GM23338 (cell line): ENCODE measurements at regions not wholly inside any gene's neighbourhood (a gene's known extent, or its start where the extent isn't known, plus 50 kb on each side); places are given as distances from the start of the nearest gene placed in this dataset.

Source experiments
- ATAC-seq: fragments of 200-7000 bp; cut with Tn5 transposase; 3 replicates; pipeline ENCODE4 v1.9.1; 2020
- DNase-seq: peaks from one replicate; pipeline ENCODE4 v3.0.0-alpha.2; 2015; ENCODE audit warnings: low spot score
- H2AFZ ChIP-seq: fragments of 200-600 bp; sonication (generic); 2 replicates; pipeline ENCODE4 v1.8.0; 2016; ENCODE audit warnings: antibody characterized with exemption, mild to moderate bottlenecking, moderate library complexity
- H3F3A ChIP-seq: fragments of 200-600 bp; sonication (generic); replicated peaks from 2 replicates; pipeline ENCODE4 v1.8.0; 2017; ENCODE audit warnings: antibody characterized with exemption, mixed run types, low read depth
- H3K27ac ChIP-seq: fragments of 200-600 bp; sonication (generic); 2 replicates; pipeline ENCODE4 v1.6.1; 2016; ENCODE audit warnings: low read depth
- H3K27me3 ChIP-seq: fragments of 200-600 bp; sonication (generic); 2 replicates; pipeline ENCODE4 v1.8.0; 2016; ENCODE audit warnings: mild to moderate bottlenecking, mixed run types, moderate library complexity; ENCODE audit not compliant: insufficient read depth
- H3K36me3 ChIP-seq: fragments of 200-600 bp; sonication (generic); 2 replicates; pipeline ENCODE4 v1.8.0; 2016; ENCODE audit warnings: mild to moderate bottlenecking; ENCODE audit not compliant: insufficient read depth
- H3K4me1 ChIP-seq: fragments of 200-600 bp; sonication (generic); 2 replicates; pipeline ENCODE4 v1.8.0; 2016; ENCODE audit warnings: mild to moderate bottlenecking, moderate library complexity; ENCODE audit not compliant: insufficient read depth
- H3K4me2 ChIP-seq: fragments of 200-600 bp; sonication (generic); 2 replicates; pipeline ENCODE4 v1.7.1; 2017; ENCODE audit warnings: mixed run types
- H3K4me3 ChIP-seq: fragments of 200-600 bp; sonication (generic); 2 replicates; pipeline ENCODE4 v1.6.1; 2016; ENCODE audit warnings: mixed run types
- H3K79me2 ChIP-seq: fragments of 200-600 bp; sonication (generic); replicated peaks from 2 replicates; pipeline ENCODE4 v1.8.0; 2017; ENCODE audit warnings: mild to moderate bottlenecking; ENCODE audit not compliant: insufficient read depth
- H3K9me2 ChIP-seq: fragments of 200-600 bp; sonication (generic); 2 replicates; pipeline ENCODE4 v1.8.0; 2017; ENCODE audit not compliant: insufficient read depth
- H4K20me1 ChIP-seq: fragments of 200-600 bp; sonication (generic); replicated peaks from 2 replicates; pipeline ENCODE4 v1.8.0; 2017; ENCODE audit warnings: mild to moderate bottlenecking; ENCODE audit not compliant: insufficient read depth
- H3K27ac Mint-ChIP-seq: 2 replicates; pipeline ENCODE4 v1.8.0; 2020; ENCODE audit warnings: inconsistent platforms, mild to moderate bottlenecking, moderate library complexity, mixed read lengths
- H3K27me3 Mint-ChIP-seq: 3 replicates; pipeline ENCODE4 v1.8.0; 2022; ENCODE audit warnings: low read depth, mild to moderate bottlenecking, moderate library complexity, mixed read lengths, inconsistent platforms; ENCODE audit not compliant: insufficient read depth, poor library complexity
- H3K36me3 Mint-ChIP-seq: 3 replicates; pipeline ENCODE4 v1.8.0; 2021; ENCODE audit warnings: low read depth, mild to moderate bottlenecking, inconsistent platforms, moderate library complexity, mixed read lengths
- H3K4me1 Mint-ChIP-seq: 3 replicates; pipeline ENCODE4 v1.8.0; 2020; ENCODE audit warnings: mild to moderate bottlenecking, inconsistent platforms, mixed read lengths
- H3K4me3 Mint-ChIP-seq: 3 replicates; pipeline ENCODE4 v1.8.0; 2021; ENCODE audit warnings: moderate library complexity, mild to moderate bottlenecking, inconsistent platforms, mixed read lengths
- H3K9me3 Mint-ChIP-seq: 3 replicates; pipeline ENCODE4 v1.8.0; 2020; ENCODE audit warnings: moderate library complexity, mild to moderate bottlenecking, inconsistent platforms, mixed read lengths
- CREB1 ChIP-seq: fragments of 250-450 bp; sonication (Bioruptor Pico); IDR thresholded peaks from 2 replicates; pipeline ENCODE4 v1.5.0; 2020; ENCODE audit warnings: low read depth, mild to moderate bottlenecking, moderate library complexity
- EZH2phosphoT487 ChIP-seq: fragments of 200-600 bp; sonication (generic); IDR thresholded peaks from one replicate; pipeline ENCODE4 v1.8.1; 2018; ENCODE audit warnings: antibody characterized with exemption; ENCODE audit not compliant: unreplicated experiment
- JUNB ChIP-seq: IDR thresholded peaks from one replicate; pipeline ENCODE4 v1.6.1; 2016; ENCODE audit warnings: antibody characterized with exemption; ENCODE audit not compliant: unreplicated experiment
- NANOG ChIP-seq: IDR thresholded peaks from 2 replicates; pipeline ENCODE4 v1.6.1; 2016; ENCODE audit warnings: antibody characterized with exemption, borderline replicate concordance
- POLR2AphosphoS5 ChIP-seq: IDR thresholded peaks from 2 replicates; pipeline ENCODE4 v1.6.1; 2016; ENCODE audit warnings: antibody characterized with exemption, low read depth
- ZNF114 ChIP-seq: fragments of 250-450 bp; sonication (Bioruptor Pico); IDR thresholded peaks from 2 replicates; pipeline ENCODE4 v1.5.0; 2020; ENCODE audit warnings: mild to moderate bottlenecking, moderate library complexity
- ZNF331 ChIP-seq: fragments of 250-450 bp; sonication (Bioruptor Pico); IDR thresholded peaks from 2 replicates; pipeline ENCODE4 v1.5.0; 2020; ENCODE audit warnings: low read depth, mild to moderate bottlenecking, moderate library complexity
- TF ChIP-seq, protein P1 (sequence below): fragments of 250-450 bp; sonication (Bioruptor Pico); IDR thresholded peaks from 2 replicates; pipeline ENCODE4 v1.5.0; 2020; ENCODE audit warnings: mild to moderate bottlenecking, moderate library complexity
- TF ChIP-seq, protein P2 (sequence below), 2 experiments: fragments of 200-600 bp in 1 of 2; sonication (generic) in 1 of 2; conservative IDR thresholded peaks; 2 replicates each; pipeline versions ENCODE4 v1.5.1 to v1.6.1; 2016 to 2017; ENCODE audit warnings: antibody characterized with exemption in 2 of 2, low read depth in 2 of 2, mild to moderate bottlenecking in 2 of 2, moderate library complexity in 1 of 2

DNA sequence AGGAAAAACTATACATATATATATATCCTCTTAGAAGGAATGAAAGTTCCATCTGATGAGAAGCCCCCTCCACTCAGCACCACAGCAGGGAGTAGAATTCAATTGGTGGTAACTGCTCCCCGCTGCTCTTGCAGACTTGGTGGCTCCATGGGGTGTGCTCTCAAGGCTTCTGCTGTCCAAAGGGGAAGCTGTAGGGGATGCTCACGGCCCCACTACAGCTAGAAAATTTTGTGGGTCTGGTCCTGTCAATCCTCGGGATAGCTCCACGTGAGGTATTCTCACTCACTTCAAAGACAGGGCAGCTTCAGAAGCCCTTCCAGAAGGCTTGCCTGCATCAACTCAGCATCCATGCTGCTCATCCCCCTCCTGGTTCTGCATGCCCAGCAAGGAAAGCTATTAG is 247.2 kb downstream of the CETN3 start (continued):
- TF ChIP-seq, protein P1, sequence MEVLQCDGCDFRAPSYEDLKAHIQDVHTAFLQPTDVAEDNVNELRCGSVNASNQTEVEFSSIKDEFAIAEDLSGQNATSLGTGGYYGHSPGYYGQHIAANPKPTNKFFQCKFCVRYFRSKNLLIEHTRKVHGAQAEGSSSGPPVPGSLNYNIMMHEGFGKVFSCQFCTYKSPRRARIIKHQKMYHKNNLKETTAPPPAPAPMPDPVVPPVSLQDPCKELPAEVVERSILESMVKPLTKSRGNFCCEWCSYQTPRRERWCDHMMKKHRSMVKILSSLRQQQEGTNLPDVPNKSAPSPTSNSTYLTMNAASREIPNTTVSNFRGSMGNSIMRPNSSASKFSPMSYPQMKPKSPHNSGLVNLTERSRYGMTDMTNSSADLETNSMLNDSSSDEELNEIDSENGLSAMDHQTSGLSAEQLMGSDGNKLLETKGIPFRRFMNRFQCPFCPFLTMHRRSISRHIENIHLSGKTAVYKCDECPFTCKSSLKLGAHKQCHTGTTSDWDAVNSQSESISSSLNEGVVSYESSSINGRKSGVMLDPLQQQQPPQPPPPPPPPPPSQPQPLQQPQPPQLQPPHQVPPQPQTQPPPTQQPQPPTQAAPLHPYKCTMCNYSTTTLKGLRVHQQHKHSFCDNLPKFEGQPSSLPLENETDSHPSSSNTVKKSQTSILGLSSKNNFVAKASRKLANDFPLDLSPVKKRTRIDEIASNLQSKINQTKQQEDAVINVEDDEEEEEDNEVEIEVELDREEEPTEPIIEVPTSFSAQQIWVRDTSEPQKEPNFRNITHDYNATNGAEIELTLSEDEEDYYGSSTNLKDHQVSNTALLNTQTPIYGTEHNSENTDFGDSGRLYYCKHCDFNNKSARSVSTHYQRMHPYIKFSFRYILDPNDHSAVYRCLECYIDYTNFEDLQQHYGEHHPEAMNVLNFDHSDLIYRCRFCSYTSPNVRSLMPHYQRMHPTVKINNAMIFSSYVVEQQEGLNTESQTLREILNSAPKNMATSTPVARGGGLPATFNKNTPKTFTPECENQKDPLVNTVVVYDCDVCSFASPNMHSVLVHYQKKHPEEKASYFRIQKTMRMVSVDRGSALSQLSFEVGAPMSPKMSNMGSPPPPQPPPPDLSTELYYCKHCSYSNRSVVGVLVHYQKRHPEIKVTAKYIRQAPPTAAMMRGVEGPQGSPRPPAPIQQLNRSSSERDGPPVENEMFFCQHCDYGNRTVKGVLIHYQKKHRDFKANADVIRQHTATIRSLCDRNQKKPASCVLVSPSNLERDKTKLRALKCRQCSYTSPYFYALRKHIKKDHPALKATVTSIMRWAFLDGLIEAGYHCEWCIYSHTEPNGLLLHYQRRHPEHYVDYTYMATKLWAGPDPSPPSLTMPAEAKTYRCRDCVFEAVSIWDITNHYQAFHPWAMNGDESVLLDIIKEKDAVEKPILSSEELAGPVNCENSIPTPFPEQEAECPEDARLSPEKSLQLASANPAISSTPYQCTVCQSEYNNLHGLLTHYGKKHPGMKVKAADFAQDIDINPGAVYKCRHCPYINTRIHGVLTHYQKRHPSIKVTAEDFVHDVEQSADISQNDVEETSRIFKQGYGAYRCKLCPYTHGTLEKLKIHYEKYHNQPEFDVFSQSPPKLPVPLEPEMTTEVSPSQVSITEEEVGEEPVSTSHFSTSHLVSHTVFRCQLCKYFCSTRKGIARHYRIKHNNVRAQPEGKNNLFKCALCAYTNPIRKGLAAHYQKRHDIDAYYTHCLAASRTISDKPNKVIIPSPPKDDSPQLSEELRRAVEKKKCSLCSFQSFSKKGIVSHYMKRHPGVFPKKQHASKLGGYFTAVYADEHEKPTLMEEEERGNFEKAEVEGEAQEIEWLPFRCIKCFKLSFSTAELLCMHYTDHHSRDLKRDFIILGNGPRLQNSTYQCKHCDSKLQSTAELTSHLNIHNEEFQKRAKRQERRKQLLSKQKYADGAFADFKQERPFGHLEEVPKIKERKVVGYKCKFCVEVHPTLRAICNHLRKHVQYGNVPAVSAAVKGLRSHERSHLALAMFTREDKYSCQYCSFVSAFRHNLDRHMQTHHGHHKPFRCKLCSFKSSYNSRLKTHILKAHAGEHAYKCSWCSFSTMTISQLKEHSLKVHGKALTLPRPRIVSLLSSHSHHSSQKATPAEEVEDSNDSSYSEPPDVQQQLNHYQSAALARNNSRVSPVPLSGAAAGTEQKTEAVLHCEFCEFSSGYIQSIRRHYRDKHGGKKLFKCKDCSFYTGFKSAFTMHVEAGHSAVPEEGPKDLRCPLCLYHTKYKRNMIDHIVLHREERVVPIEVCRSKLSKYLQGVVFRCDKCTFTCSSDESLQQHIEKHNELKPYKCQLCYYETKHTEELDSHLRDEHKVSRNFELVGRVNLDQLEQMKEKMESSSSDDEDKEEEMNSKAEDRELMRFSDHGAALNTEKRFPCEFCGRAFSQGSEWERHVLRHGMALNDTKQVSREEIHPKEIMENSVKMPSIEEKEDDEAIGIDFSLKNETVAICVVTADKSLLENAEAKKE (CRISPR knock-in tag) = no peak
- TF ChIP-seq ZNF114 (no peak), JUNB (no peak), ZNF331 (no peak), CREB1 (CRISPR knock-in tag) (no peak), NANOG (no peak), POLR2AphosphoS5 (no peak), EZH2phosphoT487 (no peak)
- TF ChIP-seq, protein P2, sequence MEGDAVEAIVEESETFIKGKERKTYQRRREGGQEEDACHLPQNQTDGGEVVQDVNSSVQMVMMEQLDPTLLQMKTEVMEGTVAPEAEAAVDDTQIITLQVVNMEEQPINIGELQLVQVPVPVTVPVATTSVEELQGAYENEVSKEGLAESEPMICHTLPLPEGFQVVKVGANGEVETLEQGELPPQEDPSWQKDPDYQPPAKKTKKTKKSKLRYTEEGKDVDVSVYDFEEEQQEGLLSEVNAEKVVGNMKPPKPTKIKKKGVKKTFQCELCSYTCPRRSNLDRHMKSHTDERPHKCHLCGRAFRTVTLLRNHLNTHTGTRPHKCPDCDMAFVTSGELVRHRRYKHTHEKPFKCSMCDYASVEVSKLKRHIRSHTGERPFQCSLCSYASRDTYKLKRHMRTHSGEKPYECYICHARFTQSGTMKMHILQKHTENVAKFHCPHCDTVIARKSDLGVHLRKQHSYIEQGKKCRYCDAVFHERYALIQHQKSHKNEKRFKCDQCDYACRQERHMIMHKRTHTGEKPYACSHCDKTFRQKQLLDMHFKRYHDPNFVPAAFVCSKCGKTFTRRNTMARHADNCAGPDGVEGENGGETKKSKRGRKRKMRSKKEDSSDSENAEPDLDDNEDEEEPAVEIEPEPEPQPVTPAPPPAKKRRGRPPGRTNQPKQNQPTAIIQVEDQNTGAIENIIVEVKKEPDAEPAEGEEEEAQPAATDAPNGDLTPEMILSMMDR (conservative IDR thresholded peaks at IDR 0.05; ENCODE audit: low read depth in 2 of 2) = no peak

DNA sequence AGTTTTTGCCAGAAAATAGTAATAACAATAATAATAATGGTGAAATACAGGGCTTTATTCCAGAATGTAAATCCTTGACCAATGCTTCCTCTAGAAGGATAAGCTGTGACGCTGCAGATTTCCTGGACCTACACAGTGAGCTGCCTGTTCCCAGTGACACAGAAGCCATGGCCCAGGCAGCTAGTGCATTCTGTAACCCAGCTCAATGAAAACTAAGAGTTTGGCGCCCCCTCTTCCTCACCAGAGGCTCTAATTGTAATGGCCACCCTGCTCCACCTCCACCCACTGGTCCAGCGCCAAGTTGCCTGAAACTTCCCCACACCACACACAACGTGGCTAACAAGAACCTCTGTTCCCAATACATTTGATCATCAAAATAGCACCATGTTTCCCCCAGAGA is 248.1 kb downstream of the CETN3 start:
- Histone ChIP-seq H3K4me2 (no peak overlapping the region), H2AFZ (no peak overlapping the region; the same call in 1 of the 2 replicates)
- no peaks in the 10 kb centered on the region for H3K27me3 Mint-ChIP-seq
- TF ChIP-seq, protein P1 (CRISPR knock-in tag) = 0 out of 2 replicates have a peak, but pooled peaks have one; percentile 23
- no peak for TF ChIP-seq EZH2phosphoT487
- no peak for TF ChIP-seq JUNB
- TF ChIP-seq ZNF114 = no peak

More for the DNA sequence above, 248.1 kb downstream of the CETN3 start:
- no peaks in the 10 kb centered on the region for H3F3A ChIP-seq
- H3K4me1 ChIP-seq = peaks cover 13% of the 10 kb centered on the region
- no peak overlapping the region for H3K27ac ChIP-seq
- Mint-ChIP-seq H3K27ac (no peak overlapping the region), H3K9me3 (no peaks in the 10 kb centered on the region), H3K4me1 (peaks cover 16% of the 10 kb centered on the region), H3K36me3 (no peaks in the 10 kb centered on the region), H3K4me3 (no peak overlapping the region)
- no peaks in the 10 kb centered on the region for H3K9me2 ChIP-seq
- H3K27me3 ChIP-seq = no peaks in the 10 kb centered on the region
- peak; percentile 98 for ATAC-seq
- H3K36me3 ChIP-seq = no peaks in the 10 kb centered on the region
- H3K4me3 ChIP-seq = no peak overlapping the region
- DNase-seq = peak; percentile 85
- H3K79me2 ChIP-seq = no peaks in the 10 kb centered on the region
- no peaks in the 10 kb centered on the region for H4K20me1 ChIP-seq
